HCT116 (cell line): ENCODE measurements at regions not wholly inside any gene's neighbourhood (a gene's known extent, or its start where the extent isn't known, plus 50 kb on each side); places are given as distances from the start of the nearest gene placed in this dataset.

Experiments
- ATAC-seq: fragments of 200-7000 bp; cut with Tn5 transposase; 2 replicates; pipeline ENCODE4 v1.9.1; 2020; ENCODE audit warnings: mild to moderate bottlenecking, moderate library complexity
- BruUV-seq: library from RNA; stranded (reverse); fragments of 400-500 nt; replicated peaks from 2 replicates; lab custom pipeline; 2021; lab: Mats Ljungman, UMichigan
- CTCF ChIA-PET: fragments of 300-600 bp; sonication (Branson Sonifier 250); formaldehyde crosslinking; loops from one replicate; lab custom pipeline; 2021; ENCODE audit warnings: antibody characterized with exemption; lab: Charles Lee
- POLR2A ChIA-PET: fragments of 300-600, 350-600 bp; sonication (Branson Sonifier 250); formaldehyde crosslinking; loops from one replicate; lab custom pipeline; 2021; ENCODE audit warnings: antibody characterized with exemption; lab: Charles Lee
- RAD21 ChIA-PET, 2 experiments: fragments of 300-600 bp; sonication (Branson Sonifier 250); formaldehyde crosslinking; loops; one replicate each; lab custom pipeline; 2023; ENCODE audit warnings: low total read pairs in 2 of 2; ENCODE audit not compliant: uncharacterized antibody in 2 of 2, unreplicated experiment in 2 of 2, low non-redundant PET in 1 of 2; lab: Charles Lee
- DNase-seq: peaks from one replicate; pipeline ENCODE4 v3.0.0-alpha.2; 2010; ENCODE audit warnings: low read depth, low spot score
- H2AFZ ChIP-seq: fragments of 200-600 bp; shearing (Covaris generic), sonication (generic); 2 replicates; pipeline ENCODE4 v1.6.1; 2017; ENCODE audit warnings: low read depth, mixed run types, mixed read lengths, antibody characterized with exemption, low read length; ENCODE audit not compliant: poor library complexity, severe bottlenecking
- H3K27ac ChIP-seq: 2 replicates; pipeline ENCODE4 v1.5.1; 2012; ENCODE audit warnings: low read depth, low read length
- H3K27me3 ChIP-seq: fragments of 200-600 bp; sonication (generic); 2 replicates; pipeline ENCODE4 v1.6.1; 2016; ENCODE audit warnings: mixed run types, low read length, mixed read lengths; ENCODE audit not compliant: insufficient read depth
- H3K36me3 ChIP-seq, 2 experiments: fragments of 200-500 bp in 1 of 2; fragments of 200-600 bp in 1 of 2; sonication (Bioruptor generic) in 1 of 2; sonication (generic) in 1 of 2; 2 replicates each; pipeline versions ENCODE4 v1.5.1 to v1.6.1; 2014 to 2016; ENCODE audit warnings: low read length in 2 of 2, inconsistent platforms in 1 of 2, mixed read lengths in 1 of 2, mixed run types in 1 of 2; ENCODE audit not compliant: insufficient read depth in 2 of 2, control insufficient read depth in 1 of 2
- H3K4me1 ChIP-seq, 2 experiments: fragments of 200-600 bp in 1 of 2; sonication (generic) in 1 of 2; 2 replicates each; pipeline versions ENCODE4 v1.5.1 to v1.6.1; 2012 to 2017; ENCODE audit warnings: low read length in 2 of 2, inconsistent platforms in 1 of 2, mild to moderate bottlenecking in 1 of 2, mixed read lengths in 1 of 2, mixed run types in 1 of 2, moderate library complexity in 1 of 2; ENCODE audit not compliant: insufficient read depth in 2 of 2, control insufficient read depth in 1 of 2
- H3K4me2 ChIP-seq: fragments of 200-600 bp; sonication (generic); 2 replicates; pipeline ENCODE4 v1.6.1; 2017; ENCODE audit warnings: mixed run types, low read length, mixed read lengths
- H3K4me3 ChIP-seq, 2 experiments: fragments of 200-600 bp in 1 of 2; sonication (generic) in 1 of 2; replicated peaks in 1 of 2; 2 replicates each; pipeline ENCODE4 v1.5.1; 2011 to 2016; ENCODE audit warnings: low read length in 2 of 2, control low read depth in 1 of 2, low read depth in 1 of 2, mild to moderate bottlenecking in 1 of 2, mixed read lengths in 1 of 2, mixed run types in 1 of 2
- H3K79me2 ChIP-seq: fragments of 200-600 bp; sonication (generic); 2 replicates; pipeline ENCODE4 v1.6.1; 2017; ENCODE audit warnings: mild to moderate bottlenecking, mixed run types, low read length, moderate library complexity, mixed read lengths; ENCODE audit not compliant: insufficient read depth
- H3K9ac ChIP-seq: fragments of 200-600 bp; sonication (generic); 2 replicates; pipeline ENCODE4 v1.6.1; 2016; ENCODE audit warnings: low read length, mixed read lengths
- H3K9me2 ChIP-seq: fragments of 200-600 bp; sonication (generic), shearing (Covaris generic); 2 replicates; pipeline ENCODE4 v1.6.1; 2017; ENCODE audit warnings: mixed run types, mild to moderate bottlenecking, moderate library complexity; ENCODE audit not compliant: insufficient read depth
- H3K9me3 ChIP-seq, 2 experiments: fragments of 200-500 bp in 1 of 2; fragments of 200-600 bp in 1 of 2; sonication (Bioruptor generic) in 1 of 2; sonication (generic) in 1 of 2; 2 replicates each; pipeline ENCODE4 v1.6.1; 2014 to 2017; ENCODE audit warnings: low read length in 2 of 2, mixed read lengths in 2 of 2, inconsistent platforms in 1 of 2, low read depth in 1 of 2, mild to moderate bottlenecking in 1 of 2, mixed run types in 1 of 2, moderate library complexity in 1 of 2; ENCODE audit not compliant: control insufficient read depth in 1 of 2, insufficient read depth in 1 of 2
- H4K20me1 ChIP-seq: fragments of 200-600 bp; sonication (generic), shearing (Covaris generic); 2 replicates; pipeline ENCODE4 v1.6.1; 2017; ENCODE audit warnings: mixed run types, mild to moderate bottlenecking, moderate library complexity; ENCODE audit not compliant: insufficient read depth
- ATF3 ChIP-seq: IDR thresholded peaks from 2 replicates; pipeline ENCODE4 v1.6.1; 2012
- CBX3 ChIP-seq: IDR thresholded peaks from 2 replicates; pipeline ENCODE4 v1.6.1; 2012; ENCODE audit warnings: low read depth
- CEBPB ChIP-seq: IDR thresholded peaks from 2 replicates; pipeline ENCODE4 v1.6.1; 2012; ENCODE audit warnings: low read depth
- CTCF ChIP-seq, 3 experiments: fragments of 200-600 bp in 1 of 3; sonication (generic) in 1 of 3; IDR thresholded peaks in 2 of 3; conservative IDR thresholded peaks in 1 of 3; 2 replicates each; pipeline ENCODE4 v1.5.1; 2012 to 2017; ENCODE audit warnings: low read depth in 2 of 3, low read length in 2 of 3, antibody characterized with exemption in 1 of 3, borderline replicate concordance in 1 of 3, control low read depth in 1 of 3, mild to moderate bottlenecking in 1 of 3, mixed read lengths in 1 of 3, mixed run types in 1 of 3, moderate library complexity in 1 of 3; ENCODE audit not compliant: insufficient read depth in 1 of 3
- EGR1 ChIP-seq: IDR thresholded peaks from 2 replicates; pipeline ENCODE4 v1.6.1; 2012; ENCODE audit warnings: low read depth
- ELF1 ChIP-seq: IDR thresholded peaks from 2 replicates; pipeline ENCODE4 v1.6.1; 2012; ENCODE audit warnings: low read depth, borderline replicate concordance
- EZH2 ChIP-seq: fragments of 200-600 bp; sonication (generic); IDR thresholded peaks from 2 replicates; pipeline ENCODE4 v1.6.1; 2017; ENCODE audit warnings: antibody characterized with exemption, mixed run types
- FOSL1 ChIP-seq: IDR thresholded peaks from 2 replicates; pipeline ENCODE4 v1.6.1; 2012; ENCODE audit warnings: low read depth
- JUND ChIP-seq: IDR thresholded peaks from 2 replicates; pipeline ENCODE4 v1.6.1; 2012
- POLR2AphosphoS5 ChIP-seq: IDR thresholded peaks from 2 replicates; pipeline ENCODE4 v1.6.1; 2011; ENCODE audit warnings: mild to moderate bottlenecking, low read depth, low read length, moderate library complexity
- RAD21 ChIP-seq: IDR thresholded peaks from 2 replicates; pipeline ENCODE4 v1.6.1; 2012; ENCODE audit warnings: low read depth, mild to moderate bottlenecking
- REST ChIP-seq: IDR thresholded peaks from 2 replicates; pipeline ENCODE4 v1.6.1; 2012; ENCODE audit warnings: low read depth
- SP1 ChIP-seq: IDR thresholded peaks from 2 replicates; pipeline ENCODE4 v1.6.1; 2012; ENCODE audit warnings: low read depth
- SRF ChIP-seq: IDR thresholded peaks from 2 replicates; pipeline ENCODE4 v1.6.1; 2012; ENCODE audit warnings: low read depth
- TCF7L2 ChIP-seq: IDR thresholded peaks from 2 replicates; pipeline ENCODE4 v1.7.0; 2011; ENCODE audit warnings: borderline replicate concordance, inconsistent platforms; ENCODE audit not compliant: insufficient read depth, insufficient read length; ENCODE audit errors: extremely low read depth
- YY1 ChIP-seq: IDR thresholded peaks from 2 replicates; pipeline ENCODE4 v1.6.1; 2011; ENCODE audit warnings: low read length, low read depth, moderate library complexity, mild to moderate bottlenecking; ENCODE audit not compliant: insufficient replicate concordance; ENCODE audit errors: extremely low read depth
- ZBTB33 ChIP-seq: IDR thresholded peaks from 2 replicates; pipeline ENCODE4 v1.6.1; 2011; ENCODE audit warnings: mild to moderate bottlenecking, low read length, moderate library complexity; ENCODE audit not compliant: insufficient replicate concordance; ENCODE audit errors: extremely low read depth
- ZFX ChIP-seq: fragments of 450-650 bp; IDR thresholded peaks from 2 replicates; pipeline ENCODE4 v1.6.1; 2017
- intact Hi-C: fragments of 100-400 bp; cut with micrococcal nuclease; formaldehyde crosslinking; loops from 2 replicates; pipeline ENCODE4 v1.10.0; 2022

- Histone ChIP-seq H3K27ac (no peak overlapping the region), H4K20me1 (no peaks in the 10 kb centered on the region), H3K9ac (no peak overlapping the region), H3K9me2 (no peaks in the 10 kb centered on the region), H3K4me3 (no peak overlapping the region), H3K9me3 (no peaks in the 10 kb centered on the region), H3K36me3 (no peaks in the 10 kb centered on the region), H3K4me1 (no peaks in the 10 kb centered on the region), H3K79me2 (no peaks in the 10 kb centered on the region), H3K4me2 (no peak overlapping the region), H2AFZ (no peak overlapping the region), H3K27me3 (no peaks in the 10 kb centered on the region)
- POLR2A ChIA-PET = no interaction called here
- TF ChIP-seq EZH2 (no peak), RAD21 (no peak), ELF1 (no peak), CEBPB (no peak), CBX3 (no peak), REST (no peak), YY1 (no peak), JUND (no peak), TCF7L2 (no peak), FOSL1 (no peak), ZBTB33 (no peak), CTCF (IDR thresholded peaks at IDR 0.05 in 2 of 3, conservative IDR thresholded peaks at IDR 0.05 in 1 of 3; ENCODE audit: borderline replicate concordance in 1 of 3, insufficient read depth in 1 of 3, low read depth in 2 of 3, low read length in 2 of 3) (no peak), ZFX (no peak), ATF3 (no peak), EGR1 (no peak), SP1 (no peak), SRF (no peak), POLR2AphosphoS5 (no peak)
- CTCF ChIA-PET = no interaction called here
- BruUV-seq = no TSS peak
- RAD21 ChIA-PET = no interaction called here
- intact Hi-C loops = no loop called here
- DNase-seq (no peak), ATAC-seq (no peak)
Observed at GRCh38 chr1:217089361-217090014, 366.3 kb upstream of the ESRRG start.
